HG03159 (cell line): ENCODE measurements at regions not wholly inside any gene's neighbourhood (a gene's known extent, or its start where the extent isn't known, plus 50 kb on each side); places are given as distances from the start of the nearest gene placed in this dataset.

ENCODE experiments used
- ATAC-seq: cut with Tn5 transposase; IDR thresholded peaks from one replicate; pipeline ENCODE4 v1.9.1; 2021; ENCODE audit warnings: mild to moderate bottlenecking, moderate library complexity; ENCODE audit not compliant: unreplicated experiment

- no peak for ATAC-seq
Observed at GRCh38 chr2:122739732-122740593, 984.5 kb downstream of the TSN start.

GRCh38 chr2:122740594-122740948 lies 985.1 kb downstream of the TSN start:
- ATAC-seq = no peak

- ATAC-seq = no peak
Observed at GRCh38 chr2:122741403-122741802, 986.0 kb downstream of the TSN start.

GRCh38 chr2:122743021-122743675 lies 987.7 kb downstream of the TSN start:
- ATAC-seq = no peak

- no peak for ATAC-seq
Observed at GRCh38 chr2:122745603-122746002, 990.2 kb downstream of the TSN start.

- no peak for ATAC-seq
Observed at GRCh38 chr2:122747670-122748069, 992.2 kb downstream of the TSN start.

- no peak for ATAC-seq
Observed at GRCh38 chr2:122748552-122749011, 993.1 kb downstream of the TSN start.

- no peak for ATAC-seq
Observed at GRCh38 chr2:122749405-122749804, 994.0 kb downstream of the TSN start.

GRCh38 chr2:122750095-122750494 lies 994.6 kb downstream of the TSN start:
- no peak for ATAC-seq

- no peak for ATAC-seq
Observed at GRCh38 chr2:122750808-122751207, 995.4 kb downstream of the TSN start.

- no peak for ATAC-seq
Observed at GRCh38 chr2:122753336-122753735, 997.9 kb downstream of the TSN start.

- ATAC-seq = no peak
Observed at GRCh38 chr2:122754561-122754960, 999.1 kb downstream of the TSN start.

- ATAC-seq = no peak
Observed at GRCh38 chr2:122755281-122755780, 999.9 kb downstream of the TSN start.

- ATAC-seq = no peak
Observed at GRCh38 chr2:122758967-122759366, 1003.5 kb downstream of the TSN start.

GRCh38 chr2:122764014-122764413 lies 1008.6 kb downstream of the TSN start:
- no peak for ATAC-seq

- no peak for ATAC-seq
Observed at GRCh38 chr2:122780251-122780650, 1024.8 kb downstream of the TSN start.

GRCh38 chr2:122794100-122794499 lies 1038.6 kb downstream of the TSN start:
- no peak for ATAC-seq

GRCh38 chr2:122795763-122796162 lies 1040.3 kb downstream of the TSN start:
- ATAC-seq = no peak

GRCh38 chr2:122799391-122799790 lies 1043.9 kb downstream of the TSN start:
- no peak for ATAC-seq

GRCh38 chr2:122800781-122801180 lies 1045.3 kb downstream of the TSN start:
- no peak for ATAC-seq

GRCh38 chr2:122804494-122804893 lies 1049.0 kb downstream of the TSN start:
- ATAC-seq = no peak

- no peak for ATAC-seq
Observed at GRCh38 chr2:122805346-122805745, 1049.9 kb downstream of the TSN start.
